GM18867 (cell line): ENCODE measurements at regions not wholly inside any gene's neighbourhood (a gene's known extent, or its start where the extent isn't known, plus 50 kb on each side); places are given as distances from the start of the nearest gene placed in this dataset.
"Not testable (repeated sequence)": the region's sequence is repeated elsewhere in the genome, so short reads cannot be mapped to it uniquely, and the experiment has no call there.

Source experiments
- ATAC-seq: cut with Tn5 transposase; IDR thresholded peaks from one replicate; pipeline ENCODE4 v1.9.1; 2021; ENCODE audit warnings: mild to moderate bottlenecking, moderate library complexity; ENCODE audit not compliant: unreplicated experiment

DNA sequence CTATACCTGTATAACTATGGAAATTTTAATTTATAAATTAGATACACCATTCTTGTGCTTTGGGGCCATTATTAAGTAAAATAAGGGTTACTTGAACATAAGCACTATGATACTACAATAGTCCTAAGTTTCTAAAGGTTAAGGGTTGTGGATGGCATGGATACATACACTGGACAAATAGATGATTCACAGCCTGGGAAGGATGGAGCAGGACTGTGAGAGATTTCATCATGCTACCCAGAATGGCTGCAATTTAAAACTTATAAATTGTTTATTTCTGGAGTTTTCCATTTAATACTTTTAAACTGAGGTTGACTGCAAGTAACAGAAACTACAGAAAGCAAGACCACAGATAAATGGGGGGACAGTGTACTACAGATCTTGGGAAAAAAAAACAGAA, 295.8 kb upstream of the ZNF804A start:
- no peak for ATAC-seq

GRCh38 chr2:184304006-184304405, 294.3 kb upstream of the ZNF804A start:
- no peak for ATAC-seq

DNA sequence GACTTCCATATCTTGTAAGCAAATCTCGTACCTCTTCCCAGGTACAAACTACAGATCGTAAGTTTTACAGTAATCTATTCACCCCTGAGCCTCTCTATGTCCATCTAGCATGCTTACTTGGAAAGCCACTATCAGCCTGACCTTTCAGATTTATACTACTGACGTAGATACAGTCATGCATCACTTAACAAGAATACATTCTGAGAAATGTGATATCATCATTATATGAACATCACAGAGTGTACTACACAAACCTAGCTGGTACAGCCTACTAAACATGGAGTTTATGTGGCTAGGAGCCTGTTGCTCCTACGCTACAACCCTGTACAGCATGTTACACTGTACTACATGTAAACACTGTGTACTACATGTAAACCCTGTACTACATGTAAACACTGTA, 293.2 kb upstream of the ZNF804A start:
- no peak for ATAC-seq

GRCh38 chr2:184308706-184309105, 289.6 kb upstream of the ZNF804A start:
- no peak for ATAC-seq

- ATAC-seq, result no peak
Observed at GRCh38 chr2:184312970-184313369, 285.4 kb upstream of the ZNF804A start.

DNA sequence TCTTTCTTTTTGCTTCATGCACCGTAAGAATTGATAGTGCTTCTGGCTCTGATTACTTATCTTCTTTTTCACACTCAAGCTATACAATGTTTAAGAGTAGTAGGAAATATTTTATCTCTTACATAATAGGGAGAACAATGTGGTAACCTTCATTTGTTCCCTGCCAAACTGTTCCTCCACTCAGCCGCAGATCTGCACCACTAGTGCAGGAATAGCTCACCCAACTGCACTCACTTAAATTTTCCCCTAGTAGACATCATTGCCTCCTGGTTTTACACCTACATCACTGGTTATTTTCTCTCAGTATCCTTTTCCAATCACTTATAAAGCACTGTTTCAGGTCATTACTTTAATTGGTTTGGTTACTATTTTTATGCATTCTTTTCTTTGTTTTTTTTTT, 283.5 kb upstream of the ZNF804A start:
- ATAC-seq, result no peak

GRCh38 chr2:184316921-184317320, 281.4 kb upstream of the ZNF804A start:
- ATAC-seq, result no peak

DNA sequence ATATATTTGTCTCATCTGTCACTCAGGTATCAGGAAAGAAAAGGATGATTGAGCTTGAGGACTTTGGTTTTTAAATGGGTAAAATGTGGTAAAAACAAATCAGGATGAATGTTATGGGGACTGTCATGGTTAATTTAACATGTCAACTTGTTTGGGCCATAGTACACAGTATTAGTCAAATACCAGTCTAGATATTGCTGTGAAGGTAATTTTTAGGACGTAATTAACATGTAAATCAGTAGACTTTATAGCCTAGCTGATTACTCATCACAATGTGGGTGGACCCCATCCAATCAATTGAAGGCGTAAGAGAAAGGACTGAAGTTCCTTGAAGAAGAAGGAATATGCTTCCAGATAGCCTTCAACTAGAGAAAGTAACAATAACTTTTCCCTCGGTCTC, 275.7 kb upstream of the ZNF804A start:
- ATAC-seq, result no peak

- no peak for ATAC-seq
Observed at GRCh38 chr2:184326066-184326465, 272.3 kb upstream of the ZNF804A start.

- not testable (repeated sequence) for ATAC-seq
Observed at GRCh38 chr2:184327805-184328204, 270.5 kb upstream of the ZNF804A start.

GRCh38 chr2:184330561-184330960, 267.8 kb upstream of the ZNF804A start:
- ATAC-seq, result not testable (repeated sequence)

GRCh38 chr2:184336688-184337087, 261.6 kb upstream of the ZNF804A start:
- no peak for ATAC-seq

- ATAC-seq, result no peak
Observed at GRCh38 chr2:184338771-184339170, 259.6 kb upstream of the ZNF804A start.

- no peak for ATAC-seq
Observed at GRCh38 chr2:184339966-184340365, 258.4 kb upstream of the ZNF804A start.

- ATAC-seq, result no peak
Observed at GRCh38 chr2:184346338-184346862, 251.9 kb upstream of the ZNF804A start.

GRCh38 chr2:184351126-184351525, 247.2 kb upstream of the ZNF804A start:
- ATAC-seq, result peak; percentile 63

DNA sequence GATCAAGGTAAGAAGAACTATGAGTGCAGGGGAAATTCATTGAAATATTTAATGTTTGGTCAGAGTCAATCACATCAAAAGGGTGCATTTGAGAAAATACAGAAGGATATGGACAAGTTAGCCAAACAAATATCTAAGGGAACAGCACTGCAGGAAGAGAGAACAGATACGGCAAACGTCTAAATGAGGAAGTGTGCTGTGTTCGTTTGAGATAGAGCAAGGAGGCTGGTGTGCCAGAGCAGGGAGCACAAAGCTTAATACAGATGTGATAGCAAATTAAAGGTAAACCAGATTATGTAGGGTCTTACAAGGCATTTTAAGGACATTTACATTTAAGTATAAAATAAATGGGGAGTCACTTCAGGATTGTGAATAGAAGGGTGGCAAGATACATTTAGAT, 241.3 kb upstream of the ZNF804A start:
- ATAC-seq, result peak; percentile 66

GRCh38 chr2:184359379-184359778, 238.9 kb upstream of the ZNF804A start:
- no peak for ATAC-seq

GRCh38 chr2:184363213-184363612, 235.1 kb upstream of the ZNF804A start:
- peak; percentile 85 for ATAC-seq

- ATAC-seq, result no peak
Observed at GRCh38 chr2:184367211-184367610, 231.1 kb upstream of the ZNF804A start.

DNA sequence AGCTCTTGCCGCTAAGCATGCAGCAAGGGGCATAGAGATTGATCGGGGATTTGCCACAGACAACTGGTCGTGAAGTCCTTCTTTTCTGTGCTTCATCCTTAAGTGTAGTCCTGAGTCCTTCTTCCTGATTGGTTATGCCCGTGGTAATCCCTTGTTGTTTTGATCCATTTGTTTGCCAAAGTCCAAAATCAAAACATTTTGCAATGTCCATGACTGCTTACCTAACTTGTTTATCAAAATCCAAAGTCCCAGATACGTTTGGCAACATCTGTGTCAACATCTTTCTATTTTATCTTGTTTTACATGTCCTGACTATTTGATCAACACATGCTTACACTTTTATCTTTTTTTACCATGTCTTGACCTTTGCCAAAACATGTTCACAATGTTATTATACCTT, 229.0 kb upstream of the ZNF804A start:
- no peak for ATAC-seq

GRCh38 chr2:184370954-184371353, 227.4 kb upstream of the ZNF804A start:
- peak; percentile 47 for ATAC-seq

DNA sequence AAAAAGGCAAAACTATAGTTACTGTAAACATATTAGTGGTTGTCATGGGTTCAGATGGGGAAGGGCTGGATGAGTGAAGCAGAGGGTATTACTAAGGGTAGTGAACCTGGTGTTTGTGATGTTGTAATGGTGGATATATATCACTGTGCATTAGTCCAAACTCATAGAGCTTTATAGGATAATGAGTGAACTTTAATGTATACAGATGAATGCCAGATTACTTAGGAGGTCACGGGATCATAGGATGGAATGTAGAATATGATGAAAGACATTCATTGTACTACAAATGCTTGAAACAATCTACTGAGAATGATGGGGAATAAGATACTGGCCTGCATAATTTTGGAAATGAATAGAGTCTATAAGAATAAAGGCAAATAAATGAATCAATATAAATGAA, 226.7 kb upstream of the ZNF804A start:
- ATAC-seq, result no peak

DNA sequence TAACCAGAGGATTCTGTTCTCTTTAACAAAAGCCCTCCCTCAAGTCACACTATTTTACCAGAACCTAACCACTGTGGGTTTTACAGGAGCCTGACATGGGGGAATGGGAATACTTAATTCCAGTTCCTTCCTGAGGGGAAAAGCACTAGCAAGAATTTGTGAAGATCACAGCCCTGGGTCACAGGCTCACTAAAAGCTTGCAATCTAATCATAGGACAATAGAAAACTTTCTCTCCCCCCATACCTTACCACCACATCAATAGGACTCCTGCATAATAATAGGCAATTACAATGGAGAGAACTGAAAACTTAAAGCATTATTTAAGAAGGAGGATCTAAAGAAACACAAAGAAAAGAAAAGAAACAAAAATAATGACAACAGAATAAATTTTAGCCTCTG, 225.8 kb upstream of the ZNF804A start:
- ATAC-seq, result no peak
